HepG2 (cell line): ENCODE measurements at regions not wholly inside any gene's neighbourhood (a gene's known extent, or its start where the extent isn't known, plus 50 kb on each side); places are given as distances from the start of the nearest gene placed in this dataset.

Source experiments
- ASH2L ChIP-seq: fragments of 300-600, 200-600 bp; sonication (generic); IDR thresholded peaks from 2 replicates; pipeline ENCODE4 v1.7.0; 2017; ENCODE audit warnings: low read depth, mild to moderate bottlenecking, moderate library complexity, mixed read lengths, low read length; ENCODE audit not compliant: insufficient read length
- DNMT3B ChIP-seq: conservative IDR thresholded peaks from 2 replicates; pipeline ENCODE4 v1.6.1; 2016; ENCODE audit warnings: missing biosample characterization, control low read depth
- FOXC1 ChIP-seq: sonication (generic); formaldehyde crosslinking; IDR thresholded peaks from 2 replicates; pipeline ENCODE4 v1.8.0; 2022; ENCODE audit warnings: mild to moderate bottlenecking, missing genetic modification reagents, borderline replicate concordance
- FOXP1 ChIP-seq, 2 experiments: fragments of 450-650 bp in 1 of 2; IDR thresholded peaks; 2 replicates each; pipeline ENCODE4 v1.6.1; 2017 to 2018; ENCODE audit warnings: antibody characterized with exemption in 1 of 2
- HNRNPUL1 ChIP-seq: fragments of 200-400 bp; formaldehyde crosslinking; IDR thresholded peaks from 2 replicates; pipeline ENCODE4 v1.6.1; 2017; ENCODE audit warnings: low read depth, mild to moderate bottlenecking, low read length, moderate library complexity
- JUNB ChIP-seq: sonication (generic); formaldehyde crosslinking; IDR thresholded peaks from 2 replicates; pipeline ENCODE4 v1.8.0; 2022; ENCODE audit warnings: missing genetic modification reagents, mild to moderate bottlenecking, borderline replicate concordance
- NFIB ChIP-seq: sonication (generic); formaldehyde crosslinking; IDR thresholded peaks from 2 replicates; pipeline ENCODE4 v1.9.0; 2021; ENCODE audit warnings: missing genetic modification reagents, mild to moderate bottlenecking, borderline replicate concordance
- NR3C1 ChIP-seq: sonication (generic); formaldehyde crosslinking; IDR thresholded peaks from 2 replicates; pipeline ENCODE4 v1.4.0; 2020; ENCODE audit warnings: missing genetic modification reagents
- PATZ1 ChIP-seq: sonication (generic); formaldehyde crosslinking; IDR thresholded peaks from 2 replicates; pipeline ENCODE4 v1.4.0; 2020; ENCODE audit warnings: missing genetic modification reagents
- PCBP2 ChIP-seq: fragments of 200-400 bp; formaldehyde crosslinking; optimal IDR thresholded peaks from 2 replicates; pipeline ENCODE3; 2018; ENCODE audit warnings: low read length, low read depth; ENCODE audit not compliant: poor library complexity, severe bottlenecking
- PITX1 ChIP-seq: sonication (generic); formaldehyde crosslinking; IDR thresholded peaks from 2 replicates; pipeline ENCODE4 v1.5.1; 2020; ENCODE audit warnings: mild to moderate bottlenecking, missing genetic modification reagents
- RBM22 ChIP-seq: fragments of 200-400 bp; formaldehyde crosslinking; optimal IDR thresholded peaks from 2 replicates; pipeline ENCODE3; 2017; ENCODE audit warnings: mild to moderate bottlenecking, low read length, moderate library complexity
- RXRA ChIP-seq: sonication (generic); formaldehyde crosslinking; IDR thresholded peaks from 2 replicates; pipeline ENCODE4 v1.5.1; 2020; ENCODE audit warnings: missing genetic modification reagents
- SMAD9 ChIP-seq: sonication (generic); formaldehyde crosslinking; IDR thresholded peaks from 2 replicates; pipeline ENCODE4 v1.5.1; 2020; ENCODE audit warnings: mild to moderate bottlenecking, missing genetic modification reagents
- THAP11 ChIP-seq: IDR thresholded peaks from 2 replicates; pipeline ENCODE4 v1.6.1; 2016; ENCODE audit warnings: missing biosample characterization, missing genetic modification reagents
- ZBTB33 ChIP-seq: sonication (generic); formaldehyde crosslinking; IDR thresholded peaks from 2 replicates; pipeline ENCODE4 v1.4.0; 2020; ENCODE audit warnings: missing genetic modification reagents
- ZFAT ChIP-seq: sonication (generic); formaldehyde crosslinking; conservative IDR thresholded peaks from 2 replicates; pipeline ENCODE4 v1.8.1; 2023; ENCODE audit warnings: missing genetic modification reagents, inconsistent platforms
- ZNF33B ChIP-seq: sonication (generic); formaldehyde crosslinking; IDR thresholded peaks from 2 replicates; pipeline ENCODE4 v1.5.1; 2020; ENCODE audit warnings: mild to moderate bottlenecking, missing genetic modification reagents
- ZNF350 ChIP-seq: sonication (generic); formaldehyde crosslinking; IDR thresholded peaks from 2 replicates; pipeline ENCODE4 v1.4.0; 2020; ENCODE audit warnings: mild to moderate bottlenecking, low read depth, missing genetic modification reagents, borderline replicate concordance
- ZNF512B ChIP-seq: sonication (generic); formaldehyde crosslinking; IDR thresholded peaks from 2 replicates; pipeline ENCODE4 v1.5.1; 2020; ENCODE audit warnings: missing genetic modification reagents, mild to moderate bottlenecking, borderline replicate concordance
- ZNF563 ChIP-seq: sonication (generic); formaldehyde crosslinking; IDR thresholded peaks from 2 replicates; pipeline ENCODE4 v1.8.0; 2022; ENCODE audit warnings: mild to moderate bottlenecking, moderate library complexity, missing genetic modification reagents
- ZNF883 ChIP-seq: sonication (generic); formaldehyde crosslinking; IDR thresholded peaks from 2 replicates; pipeline ENCODE4 v1.5.1; 2020; ENCODE audit warnings: mild to moderate bottlenecking, missing genetic modification reagents; ENCODE audit errors: not compliant biosample characterization
- ZNF891 ChIP-seq: sonication (generic); formaldehyde crosslinking; IDR thresholded peaks from 2 replicates; pipeline ENCODE4 v1.5.0; 2020; ENCODE audit warnings: mild to moderate bottlenecking, missing genetic modification reagents

GRCh38 chr6:7042654-7043545 lies 64.9 kb upstream of the RREB1 start (continued):
- peak; percentile 87 for TF ChIP-seq PATZ1 (CRISPR knock-in tag)
- no peak for TF ChIP-seq PCBP2
- no peak for TF ChIP-seq NR3C1 (CRISPR knock-in tag)
- peak; percentile 71; the same call in 1 of the 2 replicates for TF ChIP-seq THAP11 (CRISPR knock-in tag)
- TF ChIP-seq ZNF883 (CRISPR knock-in tag) = peak; percentile 71
- no peak; the same call in 1 of the 2 replicates for TF ChIP-seq PITX1 (CRISPR knock-in tag)
- no peak for TF ChIP-seq ZBTB33 (CRISPR knock-in tag)
- peak; percentile 63; the same call in 1 of the 2 replicates for TF ChIP-seq RXRA (CRISPR knock-in tag)
- TF ChIP-seq ZNF891 (CRISPR knock-in tag) = peak; percentile 91; the same call in 1 of the 2 replicates
- peak; percentile 84; the same call in 1 of the 2 replicates for TF ChIP-seq FOXC1 (CRISPR knock-in tag)
- no peak; the same call in 1 of the 2 replicates for TF ChIP-seq DNMT3B
- TF ChIP-seq ASH2L = peak; percentile 91
- TF ChIP-seq RBM22 = no peak
- TF ChIP-seq FOXP1 (IDR thresholded peaks at IDR 0.05) = no peak
- peak; percentile 64; the same call in 1 of the 2 replicates for TF ChIP-seq FOXP1 (CRISPR knock-in tag; IDR thresholded peaks at IDR 0.05)
- no peak; the same call in 1 of the 2 replicates for TF ChIP-seq ZNF33B
- TF ChIP-seq SMAD9 (CRISPR knock-in tag) = no peak
- TF ChIP-seq ZNF512B (CRISPR knock-in tag) = peak; percentile 94
- no peak; the same call in 1 of the 2 replicates for TF ChIP-seq ZNF563 (CRISPR knock-in tag)
- TF ChIP-seq ZFAT (CRISPR knock-in tag) = no peak
- TF ChIP-seq NFIB (CRISPR knock-in tag) = no peak
- TF ChIP-seq JUNB (CRISPR knock-in tag) = peak; percentile 84
- TF ChIP-seq HNRNPUL1 = no peak
- TF ChIP-seq ZNF350 (CRISPR knock-in tag) = peak; percentile 86
